HG02973 (cell line): ENCODE measurements at regions not wholly inside any gene's neighbourhood (a gene's known extent, or its start where the extent isn't known, plus 50 kb on each side); places are given as distances from the start of the nearest gene placed in this dataset.
"Not testable (repeated sequence)": the region's sequence is repeated elsewhere in the genome, so short reads cannot be mapped to it uniquely, and the experiment has no call there.

Experiments
- ATAC-seq: cut with Tn5 transposase; IDR thresholded peaks from one replicate; pipeline ENCODE4 v1.9.1; 2021; ENCODE audit warnings: moderate library complexity; ENCODE audit not compliant: unreplicated experiment

DNA sequence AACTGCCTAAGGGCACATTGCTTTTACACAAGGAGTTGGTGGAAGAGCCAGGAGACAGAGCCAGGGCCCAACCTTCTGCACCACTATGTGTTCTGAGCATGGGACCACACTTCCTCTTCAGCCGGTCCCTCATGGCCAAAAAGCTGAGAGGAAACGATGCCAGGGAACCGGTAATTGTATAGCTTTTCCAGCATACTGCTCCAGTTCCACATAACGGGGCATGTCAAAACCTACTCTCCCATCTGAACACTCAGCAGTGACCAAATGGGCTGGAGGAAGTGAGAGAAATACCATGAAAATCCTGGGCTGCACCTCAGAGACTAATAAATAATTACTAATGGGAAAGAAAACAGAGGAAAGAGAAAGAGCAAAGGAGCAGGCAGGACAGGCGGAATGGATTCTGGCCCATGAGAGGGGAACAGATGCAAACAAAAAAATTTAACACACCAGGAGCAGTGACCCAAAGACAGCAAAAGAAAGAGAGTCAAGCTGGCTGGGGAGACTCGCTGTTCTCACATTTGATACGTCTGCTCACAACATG is 52.0 kb upstream of the BMP2 start:
- ATAC-seq = no peak

DNA sequence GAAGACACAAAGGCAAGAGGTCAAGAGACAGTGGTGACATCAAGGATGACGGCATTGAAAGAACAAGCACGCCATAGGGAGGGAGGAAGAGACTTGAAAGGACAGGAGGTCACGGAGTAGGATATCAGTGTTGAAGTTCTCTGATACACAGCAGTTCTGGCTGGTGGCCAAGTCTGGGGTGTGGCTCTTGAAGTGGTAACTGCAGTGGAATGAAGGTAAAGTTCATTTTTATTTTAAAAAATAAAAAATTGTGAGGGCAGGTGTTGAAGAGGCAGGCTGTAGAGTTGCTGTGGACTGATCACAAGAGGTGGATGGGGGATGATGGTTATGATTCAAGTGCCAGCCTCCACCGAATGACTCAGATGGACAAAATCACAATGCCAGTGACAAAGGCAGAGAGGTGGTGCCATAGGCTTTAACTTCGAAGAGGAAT is 53.2 kb upstream of the BMP2 start:
- ATAC-seq = no peak

GRCh38 chr20:6711951-6712649 is 55.4 kb upstream of the BMP2 start:
- ATAC-seq = no peak

- ATAC-seq = no peak
Measured at GRCh38 chr20:6709910-6710595, 57.4 kb upstream of the BMP2 start.

- ATAC-seq = no peak
Measured at GRCh38 chr20:6708010-6708409, 59.5 kb upstream of the BMP2 start.

GRCh38 chr20:6707321-6707831 is 60.1 kb upstream of the BMP2 start:
- no peak for ATAC-seq

DNA sequence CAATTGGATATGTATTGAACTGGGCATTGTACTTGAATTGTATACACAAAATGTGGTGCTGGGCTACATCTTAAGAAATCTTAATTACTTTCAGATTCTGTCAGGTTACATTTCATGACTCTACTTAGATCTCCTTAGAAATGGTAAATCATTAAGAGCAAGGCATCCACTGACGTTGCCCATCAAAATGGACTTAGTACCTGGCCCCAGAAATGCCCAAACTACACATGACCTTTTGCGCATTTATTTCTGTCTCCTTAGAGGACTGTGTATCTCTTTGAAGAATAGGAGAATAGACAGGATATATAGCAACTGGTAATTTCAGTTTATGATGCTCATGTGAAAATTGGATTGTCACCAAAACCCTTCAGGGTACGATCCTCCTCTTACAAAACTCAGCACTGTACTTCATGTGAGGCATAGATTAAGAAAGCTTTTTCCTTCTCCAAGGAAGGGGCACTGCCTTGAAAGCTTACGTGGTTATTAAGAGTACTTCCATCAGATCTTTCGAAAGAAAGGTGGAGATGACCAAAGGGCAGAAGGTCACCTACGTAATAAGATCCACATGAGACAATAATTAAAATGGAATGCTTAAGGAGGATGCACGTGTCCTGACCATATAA is 61.4 kb upstream of the BMP2 start:
- ATAC-seq = no peak

DNA sequence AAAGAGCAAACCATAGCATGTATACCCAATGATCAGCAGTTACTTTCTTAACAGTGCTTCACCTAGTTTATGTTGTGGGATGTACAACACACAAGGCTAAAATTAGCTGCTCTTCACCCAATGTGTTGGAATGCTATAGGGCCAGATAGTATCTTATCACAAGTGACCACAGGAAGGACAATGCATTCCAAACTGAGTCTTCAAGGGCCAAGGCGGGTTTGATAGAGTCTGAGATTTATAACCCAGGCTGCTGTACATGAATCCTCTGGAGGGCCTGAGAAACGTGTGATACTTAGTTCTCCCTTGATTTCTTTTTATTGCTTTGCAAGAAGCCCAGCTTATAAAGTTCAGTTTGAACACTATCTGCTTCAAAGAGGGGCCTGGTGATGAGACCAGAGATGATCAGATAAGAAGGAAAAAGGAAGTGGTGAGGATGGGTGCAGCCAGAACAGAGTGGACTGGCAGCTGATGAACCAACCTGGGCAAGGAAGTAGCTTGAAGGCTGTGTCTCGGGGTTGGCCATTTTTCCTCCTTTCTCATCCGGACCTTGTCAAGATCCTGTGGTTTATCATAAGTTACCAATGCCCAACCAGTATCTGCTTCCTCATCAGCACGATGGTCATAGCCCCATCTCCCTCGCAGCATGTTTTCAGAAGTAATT is 62.2 kb upstream of the BMP2 start:
- no peak for ATAC-seq

GRCh38 chr20:6704132-6704861 is 63.2 kb upstream of the BMP2 start:
- no peak for ATAC-seq

- ATAC-seq = no peak
Measured at GRCh38 chr20:6703656-6704055, 63.8 kb upstream of the BMP2 start.

DNA sequence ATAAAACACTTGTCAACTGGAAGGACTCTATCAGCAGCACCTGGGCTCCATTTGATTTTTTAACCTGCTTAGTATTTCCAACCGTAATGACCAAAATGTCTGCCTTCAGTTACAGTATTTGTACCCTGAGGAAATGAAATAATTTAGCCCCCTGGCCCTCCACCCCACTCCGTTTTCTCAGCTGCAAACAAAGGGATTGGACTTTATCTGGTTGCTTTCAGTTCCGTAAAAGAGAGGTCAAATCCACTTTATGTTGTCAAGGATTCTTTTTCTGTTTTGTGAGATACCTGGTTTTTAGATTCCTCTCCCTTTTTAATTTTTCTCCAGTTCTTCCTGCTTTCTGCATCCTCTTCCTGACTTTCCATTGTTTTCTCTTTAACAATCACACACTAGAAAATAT is 64.4 kb upstream of the BMP2 start:
- no peak for ATAC-seq

DNA sequence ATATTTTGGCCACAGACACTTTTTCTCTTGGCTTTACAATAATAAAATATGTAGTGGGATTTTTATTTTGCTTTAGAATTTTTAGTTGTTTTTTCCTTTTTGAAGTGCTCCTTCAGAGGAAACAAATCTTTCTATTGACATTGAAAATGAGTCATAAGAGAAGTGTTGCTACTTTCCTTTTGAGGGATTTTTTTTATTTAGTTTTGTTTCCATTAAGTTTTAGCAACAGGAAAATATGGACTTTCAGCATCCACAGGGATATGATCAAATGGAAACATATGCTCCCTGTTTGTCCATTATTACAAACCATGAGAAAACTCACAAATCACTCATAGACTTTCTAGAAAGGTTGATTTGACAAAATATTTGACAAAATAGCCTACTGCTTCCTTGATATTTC is 65.3 kb upstream of the BMP2 start:
- ATAC-seq = no peak

DNA sequence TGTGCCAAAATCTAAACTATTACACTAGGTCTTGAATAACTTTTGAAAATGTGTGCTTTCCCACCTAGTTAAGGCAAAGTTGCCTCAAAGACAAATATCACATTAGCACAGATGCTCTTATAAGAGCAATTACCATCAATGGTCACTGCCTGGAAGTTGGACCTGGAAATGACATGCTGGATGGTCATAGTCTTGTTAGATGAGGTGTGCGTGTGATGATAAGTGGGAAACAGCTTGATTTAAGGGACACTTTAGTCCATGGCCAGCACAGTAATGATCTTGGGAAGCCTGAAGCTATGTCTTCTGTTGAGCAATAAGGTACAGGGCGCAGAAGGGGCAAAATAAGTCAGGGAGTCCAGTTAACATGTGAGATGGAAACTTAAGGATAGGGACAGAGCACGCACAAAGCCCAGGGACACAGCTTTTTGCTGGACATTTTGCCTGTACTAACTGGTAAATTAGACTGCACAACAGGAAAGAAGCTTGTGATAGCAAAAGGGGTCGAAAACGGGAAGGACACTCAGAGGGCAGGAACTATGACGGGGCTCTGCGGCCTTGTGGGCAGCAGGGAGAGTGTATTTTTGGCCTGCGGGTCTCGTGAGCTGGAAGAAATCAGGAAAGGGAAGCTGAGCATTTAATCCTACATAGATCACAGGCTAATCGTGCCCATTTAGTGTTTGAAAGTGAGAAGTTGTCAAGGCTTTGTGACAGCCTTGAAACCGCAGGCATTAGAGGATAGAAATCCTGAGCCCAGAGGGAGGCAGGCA is 66.7 kb upstream of the BMP2 start:
- ATAC-seq = no peak

GRCh38 chr20:6699921-6700562 is 67.4 kb upstream of the BMP2 start:
- ATAC-seq = no peak

DNA sequence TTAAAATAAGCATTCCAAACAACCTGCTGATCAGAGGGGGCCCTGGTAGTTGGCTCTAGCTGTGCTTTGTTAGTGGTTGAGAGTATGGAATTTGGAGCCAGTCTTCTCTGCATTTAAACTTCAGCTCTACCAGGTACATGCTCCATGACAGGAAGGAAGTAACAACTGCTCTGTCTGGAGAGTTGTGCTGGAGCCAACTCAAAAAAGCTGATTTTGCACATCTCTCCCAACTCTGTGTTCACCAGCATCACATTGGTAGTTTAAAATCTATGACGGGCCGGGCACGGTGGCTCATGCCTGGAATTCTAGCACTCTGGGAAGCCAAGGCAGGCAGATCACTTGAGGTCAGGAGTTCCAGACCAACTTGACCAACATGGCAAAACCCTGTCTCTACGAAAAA is 68.8 kb upstream of the BMP2 start:
- no peak for ATAC-seq

DNA sequence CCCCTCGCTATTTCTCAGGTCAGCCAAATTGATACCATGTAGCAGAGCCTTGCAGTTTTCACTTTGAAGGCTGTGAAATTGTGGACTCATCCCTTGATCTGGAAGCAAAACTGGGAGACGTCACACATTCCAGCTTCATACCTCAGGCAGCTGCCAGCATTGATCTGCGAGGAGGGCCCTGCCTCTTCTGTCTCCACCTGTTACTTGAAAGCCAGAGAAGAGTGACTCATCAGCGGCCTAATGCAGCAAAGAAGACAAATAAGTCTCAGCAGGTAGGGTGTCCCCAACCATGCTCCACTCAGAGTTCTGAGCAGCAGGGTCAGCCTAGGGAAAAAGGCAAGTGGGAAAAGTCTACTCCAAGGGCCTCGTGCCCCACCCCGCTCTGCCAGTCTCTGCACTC is 69.4 kb upstream of the BMP2 start:
- no peak for ATAC-seq

DNA sequence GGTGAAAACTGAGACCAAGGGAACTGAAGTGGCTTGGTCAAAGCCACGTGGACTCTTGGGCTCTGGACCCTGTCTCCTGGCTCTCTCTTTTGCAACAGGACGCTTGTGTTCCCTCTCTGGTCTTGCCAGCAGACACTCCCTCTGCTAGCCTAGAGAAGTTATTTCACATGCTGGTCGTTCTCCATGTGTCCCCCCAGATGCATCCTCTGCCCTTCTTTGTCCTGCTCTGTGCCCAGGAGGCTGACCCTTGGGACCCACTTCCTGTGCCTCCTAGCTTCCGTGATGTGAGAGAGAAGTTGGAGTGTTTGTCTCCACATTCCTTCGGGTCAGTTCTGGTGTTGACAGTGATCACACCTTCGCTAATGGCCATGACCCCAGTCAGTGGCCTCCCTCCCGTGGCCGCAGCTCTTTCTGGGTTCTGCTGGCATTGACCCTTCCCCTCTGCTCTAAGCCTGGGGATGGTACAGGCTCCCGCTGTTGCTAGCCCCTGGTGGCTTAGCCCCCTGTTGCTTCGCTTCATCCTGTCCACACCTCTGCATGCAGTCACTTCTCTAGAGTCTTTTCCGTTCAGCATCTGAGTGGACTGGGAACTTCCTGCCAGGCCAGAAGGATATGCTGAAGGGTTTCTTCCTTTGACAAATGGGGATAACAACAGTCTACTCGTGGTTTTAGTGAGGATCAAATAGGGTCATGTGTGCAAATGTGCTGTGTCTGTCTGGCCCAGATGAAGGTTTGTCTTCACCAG is 70.1 kb upstream of the BMP2 start:
- no peak for ATAC-seq

- ATAC-seq = no peak
Measured at GRCh38 chr20:6696001-6696400, 71.5 kb upstream of the BMP2 start.

DNA sequence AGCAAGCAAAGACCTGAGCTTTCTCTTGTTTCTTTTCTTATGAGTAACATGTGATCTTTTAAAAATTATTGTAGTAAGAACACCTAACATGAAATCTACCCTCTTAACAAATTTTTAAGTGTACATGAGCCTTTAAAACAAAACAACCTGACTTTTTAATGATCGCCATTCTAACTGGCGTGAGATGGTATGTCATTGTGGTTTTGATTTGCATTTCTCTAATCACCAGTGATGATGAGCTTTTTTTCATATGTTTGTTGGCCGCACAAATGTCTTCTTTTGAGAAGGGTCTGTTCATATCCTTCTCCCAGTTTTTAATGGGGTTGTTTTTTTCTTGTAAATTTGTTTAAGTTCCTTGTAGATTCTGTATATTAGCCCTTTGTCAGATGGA is 73.7 kb upstream of the BMP2 start:
- ATAC-seq = not testable (repeated sequence)
